IMR-90 (cell line): ENCODE measurements at regions not wholly inside any gene's neighbourhood (a gene's known extent, or its start where the extent isn't known, plus 50 kb on each side); places are given as distances from the start of the nearest gene placed in this dataset.

Experiments used
- ATAC-seq: fragments of 200-7000 bp; cut with Tn5 transposase; 2 replicates; pipeline ENCODE4 v1.9.1; 2020; ENCODE audit warnings: low read depth, mild to moderate bottlenecking, moderate library complexity
- BruUV-seq: library from RNA; stranded (reverse); fragments of 400-500 nt; replicated peaks from 2 replicates; lab custom pipeline; 2021; lab: Mats Ljungman, UMichigan
- CTCF ChIA-PET: fragments of 300-600 bp; formaldehyde crosslinking; extraction: SDS; loops from one replicate; lab custom pipeline; 2021; ENCODE audit warnings: antibody characterized with exemption; lab: Yijun Ruan, JAX
- POLR2A ChIA-PET: fragments of 300-600 bp; sonication (Branson Sonifier 250); formaldehyde crosslinking; loops from one replicate; lab custom pipeline; 2022; ENCODE audit warnings: antibody characterized with exemption; ENCODE audit not compliant: unreplicated experiment; lab: Charles Lee
- DNase-seq: peaks from one replicate; pipeline ENCODE4 v3.0.0; 2013
- H2AFZ ChIP-seq: replicated peaks from 2 replicates; pipeline ENCODE3; 2013; ENCODE audit warnings: low read length, mild to moderate bottlenecking; ENCODE audit not compliant: poor library complexity
- H2AK5ac ChIP-seq: 2 replicates; pipeline ENCODE4 v1.6.1; 2013; ENCODE audit warnings: low read depth, low read length, inconsistent platforms
- H2AK9ac ChIP-seq: replicated peaks from 2 replicates; pipeline ENCODE3; 2013; ENCODE audit warnings: mild to moderate bottlenecking, low read depth, low read length, moderate library complexity; ENCODE audit not compliant: poor library complexity
- H2BK120ac ChIP-seq: 2 replicates; pipeline ENCODE4 v1.6.1; 2013; ENCODE audit warnings: low read depth, low read length, inconsistent platforms
- H2BK15ac ChIP-seq: 3 replicates; pipeline ENCODE4 v1.6.1; 2013; ENCODE audit warnings: low read depth, low read length, inconsistent platforms
- H2BK20ac ChIP-seq: 2 replicates; pipeline ENCODE4 v1.6.1; 2013; ENCODE audit warnings: low read depth, mild to moderate bottlenecking, inconsistent platforms, low read length, moderate library complexity
- H2BK5ac ChIP-seq: 2 replicates; pipeline ENCODE4 v1.6.1; 2013; ENCODE audit warnings: mild to moderate bottlenecking, low read depth, low read length, inconsistent platforms; ENCODE audit not compliant: poor library complexity, severe bottlenecking
- H3K14ac ChIP-seq: replicated peaks from 2 replicates; pipeline ENCODE4 v1.6.1; 2013; ENCODE audit warnings: low read depth, low read length, inconsistent platforms
- H3K18ac ChIP-seq: 2 replicates; pipeline ENCODE4 v1.6.1; 2013; ENCODE audit warnings: low read depth, low read length, control low read depth
- H3K23ac ChIP-seq: 2 replicates; pipeline ENCODE4 v1.6.1; 2013; ENCODE audit warnings: low read depth, low read length, inconsistent platforms
- H3K27ac ChIP-seq: 2 replicates; pipeline ENCODE4 v1.5.1; 2013; ENCODE audit warnings: mild to moderate bottlenecking, control low read depth, low read length; ENCODE audit not compliant: insufficient read depth
- H3K27me3 ChIP-seq: 2 replicates; pipeline ENCODE4 v1.6.1; 2013; ENCODE audit warnings: low read length; ENCODE audit not compliant: control insufficient read depth, insufficient read depth
- H3K36me3 ChIP-seq: 2 replicates; pipeline ENCODE4 v1.6.1; 2013; ENCODE audit warnings: low read length, mixed read lengths; ENCODE audit not compliant: control insufficient read depth, insufficient read depth
- H3K4ac ChIP-seq: 2 replicates; pipeline ENCODE4 v1.6.1; 2013; ENCODE audit warnings: low read depth, low read length, inconsistent platforms
- H3K4me1 ChIP-seq: 2 replicates; pipeline ENCODE4 v1.6.1; 2013; ENCODE audit warnings: low read length, mixed read lengths; ENCODE audit not compliant: control insufficient read depth, insufficient read depth
- H3K4me2 ChIP-seq: 2 replicates; pipeline ENCODE4 v1.6.1; 2013; ENCODE audit warnings: low read depth, mild to moderate bottlenecking, control low read depth, low read length, moderate library complexity
- H3K4me3 ChIP-seq: 2 replicates; pipeline ENCODE4 v1.5.1; 2013; ENCODE audit warnings: low read depth, mild to moderate bottlenecking, control low read depth, low read length, moderate library complexity; ENCODE audit not compliant: insufficient read depth
- H3K56ac ChIP-seq: 2 replicates; pipeline ENCODE4 v1.6.1; 2013; ENCODE audit warnings: low read length, inconsistent platforms; ENCODE audit not compliant: insufficient read depth; ENCODE audit errors: extremely low read depth
- H3K79me1 ChIP-seq, 2 experiments: 2 replicates each; pipeline ENCODE4 v1.6.1; 2013; ENCODE audit warnings: low read length in 2 of 2, inconsistent platforms in 1 of 2, low read depth in 1 of 2
- H3K9ac ChIP-seq: 2 replicates; pipeline ENCODE4 v1.6.1; 2013; ENCODE audit warnings: low read depth, low read length, control low read depth
- H3K9me1 ChIP-seq: 2 replicates; pipeline ENCODE4 v1.6.1; 2013; ENCODE audit warnings: low read length, inconsistent platforms; ENCODE audit not compliant: insufficient read depth
- H3K9me3 ChIP-seq: 2 replicates; pipeline ENCODE4 v1.6.1; 2013; ENCODE audit warnings: low read length; ENCODE audit not compliant: control insufficient read depth, insufficient read depth
- H4K20me1 ChIP-seq: 2 replicates; pipeline ENCODE4 v1.6.1; 2013; ENCODE audit warnings: low read length, inconsistent platforms; ENCODE audit not compliant: insufficient read depth
- H4K5ac ChIP-seq: 2 replicates; pipeline ENCODE4 v1.6.1; 2013; ENCODE audit warnings: mild to moderate bottlenecking, low read depth, low read length, control low read depth
- H4K8ac ChIP-seq, 2 experiments: 2 replicates each; pipeline ENCODE4 v1.6.1; 2013; ENCODE audit warnings: low read depth in 2 of 2, low read length in 2 of 2, control low read depth in 1 of 2, inconsistent platforms in 1 of 2
- H4K91ac ChIP-seq: 2 replicates; pipeline ENCODE4 v1.6.1; 2013; ENCODE audit warnings: low read depth, low read length, inconsistent platforms; ENCODE audit not compliant: insufficient read depth
- BHLHE40 ChIP-seq: fragments of 150-350 bp; IDR thresholded peaks from 2 replicates; pipeline ENCODE4 v1.6.1; 2016; ENCODE audit warnings: mild to moderate bottlenecking, low read depth, low read length
- CEBPB ChIP-seq: IDR thresholded peaks from 2 replicates; pipeline ENCODE4 v1.6.1; 2012; ENCODE audit warnings: low read depth, low read length, improper control_type of control experiment
- CHD1 ChIP-seq: IDR thresholded peaks from 2 replicates; pipeline ENCODE4 v1.6.1; 2012; ENCODE audit warnings: low read depth, low read length, improper control_type of control experiment
- FOS ChIP-seq: fragments of 150-350 bp; IDR thresholded peaks from 2 replicates; pipeline ENCODE4 v1.6.1; 2016; ENCODE audit warnings: low read depth, low read length
- MAFK ChIP-seq: IDR thresholded peaks from 2 replicates; pipeline ENCODE4 v1.6.1; 2012; ENCODE audit warnings: low read depth, low read length, improper control_type of control experiment
- SMC3 ChIP-seq: fragments of 150-350 bp; IDR thresholded peaks from 2 replicates; pipeline ENCODE4 v1.6.1; 2016; ENCODE audit warnings: low read depth, mild to moderate bottlenecking, antibody characterized with exemption, low read length, moderate library complexity
- WGBS, 2 experiments: methylation state at CpG; one replicate each; pipeline versions ENCODE4 v1.1.5 to v1.1.7; 2013; ENCODE audit warnings: missing lambda C conversion rate in 2 of 2; ENCODE audit not compliant: insufficient read length in 1 of 2; ENCODE audit errors: extremely low coverage in 2 of 2; 5-methylcytosine and 5-hydroxymethylcytosine counted together
- dilution Hi-C: fragments of 300-500 bp; cut with HindIII; formaldehyde crosslinking; loops from one replicate; pipeline ENCODE4 v1.14.3; 2018; ENCODE audit warnings: low sequenced_read_pairs; ENCODE audit not compliant: unreplicated experiment
- in situ Hi-C: fragments of 300-500 bp; cut with MboI; formaldehyde crosslinking; loops from 3 replicates; pipeline ENCODE4 v1.14.3; 2019; ENCODE audit warnings: low sequenced_read_pairs, inconsistent platforms, mixed read lengths
- intact Hi-C: fragments of 100-400 bp; cut with micrococcal nuclease; formaldehyde crosslinking; loops from 2 replicates; pipeline ENCODE4 v1.10.0; 2022
- TF ChIP-seq, protein P1 (sequence below): conservative IDR thresholded peaks from 2 replicates; pipeline ENCODE4 v1.5.1; 2012; ENCODE audit warnings: mild to moderate bottlenecking, low read depth, low read length, improper control_type of control experiment

DNA sequence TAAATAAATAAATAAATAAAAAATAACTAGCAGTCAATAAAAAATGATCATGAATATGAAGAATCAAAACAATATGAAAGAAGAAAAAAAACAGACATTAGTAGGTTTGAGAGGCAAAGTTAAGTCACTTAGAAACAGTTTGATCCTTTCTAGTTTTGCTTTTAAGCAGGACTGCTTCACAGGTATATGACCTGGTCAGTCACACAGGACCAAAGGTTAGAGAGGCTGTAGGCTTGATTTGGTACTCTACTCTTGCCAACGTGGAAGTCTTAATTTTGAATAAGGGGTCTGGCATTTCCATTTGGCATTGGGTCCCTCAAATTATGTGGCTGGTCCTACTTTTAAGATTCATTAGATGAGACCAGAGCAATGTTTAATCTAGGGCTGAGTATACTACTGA is 441.7 kb upstream of the NECTIN3 start:
- ATAC-seq (no peak), DNase-seq (no peak)
- H4K91ac ChIP-seq, result no peak overlapping the region
- H3K9me1 ChIP-seq, result no peaks in the 10 kb centered on the region
- no CpG with 5 or more reads among the region's 1 CpG for WGBS, 2 experiments
- no peak overlapping the region for H3K4me2 ChIP-seq
- TF ChIP-seq SMC3 (no peak), MAFK (no peak), CEBPB (no peak), FOS (no peak), CHD1 (no peak), BHLHE40 (no peak)
- TF ChIP-seq, protein P1, sequence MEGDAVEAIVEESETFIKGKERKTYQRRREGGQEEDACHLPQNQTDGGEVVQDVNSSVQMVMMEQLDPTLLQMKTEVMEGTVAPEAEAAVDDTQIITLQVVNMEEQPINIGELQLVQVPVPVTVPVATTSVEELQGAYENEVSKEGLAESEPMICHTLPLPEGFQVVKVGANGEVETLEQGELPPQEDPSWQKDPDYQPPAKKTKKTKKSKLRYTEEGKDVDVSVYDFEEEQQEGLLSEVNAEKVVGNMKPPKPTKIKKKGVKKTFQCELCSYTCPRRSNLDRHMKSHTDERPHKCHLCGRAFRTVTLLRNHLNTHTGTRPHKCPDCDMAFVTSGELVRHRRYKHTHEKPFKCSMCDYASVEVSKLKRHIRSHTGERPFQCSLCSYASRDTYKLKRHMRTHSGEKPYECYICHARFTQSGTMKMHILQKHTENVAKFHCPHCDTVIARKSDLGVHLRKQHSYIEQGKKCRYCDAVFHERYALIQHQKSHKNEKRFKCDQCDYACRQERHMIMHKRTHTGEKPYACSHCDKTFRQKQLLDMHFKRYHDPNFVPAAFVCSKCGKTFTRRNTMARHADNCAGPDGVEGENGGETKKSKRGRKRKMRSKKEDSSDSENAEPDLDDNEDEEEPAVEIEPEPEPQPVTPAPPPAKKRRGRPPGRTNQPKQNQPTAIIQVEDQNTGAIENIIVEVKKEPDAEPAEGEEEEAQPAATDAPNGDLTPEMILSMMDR, result no peak
- ChIA-PET POLR2A (no interaction called here), CTCF (no interaction called here)
- no peak overlapping the region for H2BK120ac ChIP-seq
- no peaks in the 10 kb centered on the region for H3K79me1 ChIP-seq
- 0 out of 2 replicates have a peak, but pooled peaks cover 2% of the 10 kb centered on the region for H3K4me1 ChIP-seq
- H3K14ac ChIP-seq, result no peak overlapping the region
- no peaks in the 10 kb centered on the region for H3K27me3 ChIP-seq
- no peaks in the 10 kb centered on the region for H4K20me1 ChIP-seq
- H2BK20ac ChIP-seq, result no peak overlapping the region
- no TSS peak for BruUV-seq
- no peak overlapping the region for H3K9ac ChIP-seq
- H2AK9ac ChIP-seq, result no peak overlapping the region
- H2BK15ac ChIP-seq, result no peak overlapping the region
- H2BK5ac ChIP-seq, result no peak overlapping the region
- H3K9me3 ChIP-seq, result no peaks in the 10 kb centered on the region
- no peak overlapping the region for H3K18ac ChIP-seq
- H3K27ac ChIP-seq, result no peak overlapping the region
- no peak overlapping the region for H4K8ac ChIP-seq
- no peak overlapping the region for H2AK5ac ChIP-seq
- H4K5ac ChIP-seq, result no peak overlapping the region
- H3K4me3 ChIP-seq, result no peak overlapping the region
- H3K56ac ChIP-seq, result no peak overlapping the region
- no peak overlapping the region for H3K4ac ChIP-seq
- intact Hi-C loops (no loop called here), in situ Hi-C loops (no loop called here), dilution Hi-C loops (no loop called here)
- no peaks in the 10 kb centered on the region for H3K36me3 ChIP-seq
- H3K23ac ChIP-seq, result no peak overlapping the region
- no peak overlapping the region for H2AFZ ChIP-seq
